ENCODE measurements at regions not wholly inside any gene's neighbourhood (a gene's known extent, or its start where the extent isn't known, plus 50 kb on each side); places are given as distances from the start of the nearest gene placed in this dataset.

GRCh38 chr5:112604732-112605630, 132.7 kb upstream of the APC start:
- 48 to 55% methylated on average over 2 of the region's 2 CpGs for WGBS, 2 donors
- DNase-seq (ENCODE audit: low spot score in 2 of 2): no peak
- TF ChIP-seq CTCF (IDR thresholded peaks at IDR 0.05) (no peak), POLR2A (IDR thresholded peaks at IDR 0.05) (no peak)
- H3K4me3 ChIP-seq (ENCODE audit: low read depth, poor library complexity, severe bottlenecking): no peak overlapping the region
- intact Hi-C loops (cut with DNase I; ENCODE audit: low total_unique reads): no loop called here

- TF ChIP-seq CTCF (IDR thresholded peaks at IDR 0.05) (no peak), POLR2A (IDR thresholded peaks at IDR 0.05) (no peak)
- 71 to 73% methylated on average over 1 of the region's 1 CpG for WGBS, 2 donors
- intact Hi-C loops (cut with DNase I; ENCODE audit: low total_unique reads): no loop called here
Observed at GRCh38 chr5:112608975-112609374, 128.7 kb upstream of the APC start.

GRCh38 chr5:112612663-112613062, 125.0 kb upstream of the APC start:
- DNase-seq (ENCODE audit: low spot score in 2 of 2): no peak
- whole genome bisulfite sequencing, 2 donors: 91 to 96% methylated on average over 4 of the region's 4 CpGs
- intact Hi-C loops (cut with DNase I; ENCODE audit: low total_unique reads): no loop called here
- no peak overlapping the region for H3K4me3 ChIP-seq (ENCODE audit: low read depth, poor library complexity, severe bottlenecking)
- TF ChIP-seq CTCF (IDR thresholded peaks at IDR 0.05) (no peak), POLR2A (IDR thresholded peaks at IDR 0.05) (no peak)

More at GRCh38 chr5:112608975-112609374, 128.7 kb upstream of the APC start:
- DNase-seq (ENCODE audit: low spot score in 2 of 2): no peak
- no peak overlapping the region for H3K4me3 ChIP-seq (ENCODE audit: low read depth, poor library complexity, severe bottlenecking)

- no peak for TF ChIP-seq POLR2A (IDR thresholded peaks at IDR 0.05)
- TF ChIP-seq CTCF (IDR thresholded peaks at IDR 0.05): no peak
- intact Hi-C loops (cut with DNase I; ENCODE audit: low total_unique reads): no loop called here
- no peak for DNase-seq (ENCODE audit: low spot score in 2 of 2)
- no peak overlapping the region for H3K4me3 ChIP-seq (ENCODE audit: low read depth, poor library complexity, severe bottlenecking)
- 58 to 73% methylated on average over 4 of the region's 4 CpGs for WGBS, 2 donors
Observed at GRCh38 chr5:112614285-112614684, 123.4 kb upstream of the APC start.

- WGBS, 2 donors: 19 to 27% methylated on average over 1 of the region's 1 CpG
- no peak for TF ChIP-seq POLR2A (IDR thresholded peaks at IDR 0.05)
- no peak for TF ChIP-seq CTCF (IDR thresholded peaks at IDR 0.05)
- intact Hi-C loops (cut with DNase I; ENCODE audit: low total_unique reads): no loop called here
- DNase-seq (ENCODE audit: low spot score in 2 of 2): no peak
- H3K4me3 ChIP-seq (ENCODE audit: low read depth, poor library complexity, severe bottlenecking): no peak overlapping the region
Observed at GRCh38 chr5:112614986-112615385, 122.7 kb upstream of the APC start.
